ENCODE measurements at regions not wholly inside any gene's neighbourhood (a gene's known extent, or its start where the extent isn't known, plus 50 kb on each side); places are given as distances from the start of the nearest gene placed in this dataset.
"Not testable (repeated sequence)": the region's sequence is repeated elsewhere in the genome, so short reads cannot be mapped to it uniquely, and the experiment has no call there.

GRCh38 chr1:148379170-148379500 is 104.0 kb downstream of the PPIAL4G start:
- no peak overlapping the region for H3K27ac ChIP-seq (ENCODE audit: poor library complexity, severe bottlenecking)
- no peak for ATAC-seq (ENCODE audit: low read depth)
- no peaks in the 10 kb centered on the region for H3K9me3 ChIP-seq (ENCODE audit: severe bottlenecking)
- H3K4me1 ChIP-seq (ENCODE audit: insufficient read depth, poor library complexity, severe bottlenecking), result no peaks in the 10 kb centered on the region
- H3K4me3 ChIP-seq (ENCODE audit: severe bottlenecking), result no peak overlapping the region
- DNase-seq (ENCODE audit: low spot score), result no peak
- no peaks in the 10 kb centered on the region for H3K36me3 ChIP-seq (ENCODE audit: low read depth)
- H3K27me3 ChIP-seq (ENCODE audit: insufficient read depth, poor library complexity, severe bottlenecking), result no peaks in the 10 kb centered on the region
- TF ChIP-seq CTCF (IDR thresholded peaks at IDR 0.05; ENCODE audit: poor library complexity, severe bottlenecking), result no peak

DNA sequence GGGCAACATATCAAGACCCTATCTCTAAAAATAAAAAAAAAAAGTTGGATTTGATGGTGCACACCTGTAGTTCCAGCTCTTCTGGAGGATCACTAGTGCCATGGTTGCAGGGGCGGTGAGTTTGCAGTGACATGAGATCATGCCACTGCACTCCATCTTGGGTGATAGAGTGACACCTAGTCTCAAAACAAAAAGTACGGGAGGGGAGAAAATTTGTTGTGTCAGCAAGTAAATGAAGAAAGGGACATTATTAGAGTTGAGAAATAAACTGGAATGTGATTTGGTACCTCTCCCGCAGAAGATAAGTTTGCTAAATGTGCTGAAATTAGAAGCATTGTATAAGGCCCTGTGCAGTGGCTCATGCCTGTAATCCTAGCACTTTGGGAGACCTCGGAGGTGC is 105.1 kb downstream of the PPIAL4G start:
- not testable (repeated sequence) for ATAC-seq (ENCODE audit: low read depth); H3K4me3 ChIP-seq (ENCODE audit: severe bottlenecking); H3K27ac ChIP-seq (ENCODE audit: poor library complexity, severe bottlenecking); H3K27me3 ChIP-seq (ENCODE audit: insufficient read depth, poor library complexity, severe bottlenecking); DNase-seq (ENCODE audit: low spot score); H3K36me3 ChIP-seq (ENCODE audit: low read depth); H3K4me1 ChIP-seq (ENCODE audit: insufficient read depth, poor library complexity, severe bottlenecking); H3K9me3 ChIP-seq (ENCODE audit: severe bottlenecking)

- not testable (repeated sequence) for H3K36me3 ChIP-seq (ENCODE audit: low read depth); DNase-seq (ENCODE audit: low spot score); H3K27ac ChIP-seq (ENCODE audit: poor library complexity, severe bottlenecking); H3K9me3 ChIP-seq (ENCODE audit: severe bottlenecking); H3K27me3 ChIP-seq (ENCODE audit: insufficient read depth, poor library complexity, severe bottlenecking); H3K4me1 ChIP-seq (ENCODE audit: insufficient read depth, poor library complexity, severe bottlenecking); H3K4me3 ChIP-seq (ENCODE audit: severe bottlenecking); ATAC-seq (ENCODE audit: low read depth)
Observed at GRCh38 chr1:148377045-148377444, 106.1 kb downstream of the PPIAL4G start.

- Histone ChIP-seq H3K36me3 (ENCODE audit: low read depth) (no peaks in the 10 kb centered on the region), H3K27me3 (ENCODE audit: insufficient read depth, poor library complexity, severe bottlenecking) (no peaks in the 10 kb centered on the region), H3K27ac (ENCODE audit: poor library complexity, severe bottlenecking) (no peak overlapping the region), H3K4me3 (ENCODE audit: severe bottlenecking) (no peak overlapping the region), H3K9me3 (ENCODE audit: severe bottlenecking) (no peaks in the 10 kb centered on the region), H3K4me1 (ENCODE audit: insufficient read depth, poor library complexity, severe bottlenecking) (peaks cover 8% of the 10 kb centered on the region)
- no peak for DNase-seq (ENCODE audit: low spot score)
- no peak for ATAC-seq (ENCODE audit: low read depth)
- TF ChIP-seq CTCF (IDR thresholded peaks at IDR 0.05; ENCODE audit: poor library complexity, severe bottlenecking), result no peak
Observed at GRCh38 chr1:148374101-148374500, 109.0 kb downstream of the PPIAL4G start.

DNA sequence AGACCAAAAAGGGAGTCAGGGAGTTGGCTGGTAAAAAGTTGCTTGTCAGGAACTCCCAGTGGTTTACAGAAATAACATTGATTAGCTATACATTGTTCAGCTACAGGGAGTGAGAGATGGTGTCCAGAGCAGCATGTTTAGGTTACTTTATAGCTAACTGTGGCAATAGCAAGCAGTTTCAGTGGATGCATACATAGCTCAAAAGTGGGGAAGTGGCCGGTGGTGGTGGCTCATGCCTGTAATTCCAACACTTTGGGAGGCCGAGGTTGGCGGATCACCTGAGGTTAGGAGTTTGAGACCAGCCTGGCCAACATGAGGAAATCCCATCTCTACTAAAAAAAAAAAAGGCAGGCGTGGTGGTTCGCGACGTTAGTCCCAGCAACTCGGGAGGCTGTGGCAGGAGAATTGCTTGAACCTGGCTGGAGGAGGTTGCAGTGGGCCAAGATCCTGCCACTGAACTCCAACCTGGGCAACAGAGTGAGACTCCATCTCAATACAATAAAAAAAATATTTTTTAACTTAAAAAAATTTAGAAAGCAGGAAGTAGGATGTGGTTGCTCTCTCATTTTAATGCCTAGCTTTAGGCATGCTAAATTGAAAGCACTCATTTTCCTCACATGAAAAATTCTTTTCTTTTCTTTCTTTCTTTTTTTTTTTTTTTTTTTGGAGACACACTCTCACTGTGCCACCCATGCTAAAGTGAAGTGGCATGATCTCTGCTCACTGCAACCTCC is 109.7 kb downstream of the PPIAL4G start:
- Histone ChIP-seq H3K27ac (ENCODE audit: poor library complexity, severe bottlenecking) (no peak overlapping the region), H3K27me3 (ENCODE audit: insufficient read depth, poor library complexity, severe bottlenecking) (no peaks in the 10 kb centered on the region), H3K36me3 (ENCODE audit: low read depth) (no peaks in the 10 kb centered on the region), H3K4me3 (ENCODE audit: severe bottlenecking) (no peak overlapping the region), H3K9me3 (ENCODE audit: severe bottlenecking) (no peaks in the 10 kb centered on the region), H3K4me1 (ENCODE audit: insufficient read depth, poor library complexity, severe bottlenecking) (peaks cover 8% of the 10 kb centered on the region)
- no peak for DNase-seq (ENCODE audit: low spot score)
- no peak for ATAC-seq (ENCODE audit: low read depth)
- TF ChIP-seq CTCF (IDR thresholded peaks at IDR 0.05; ENCODE audit: poor library complexity, severe bottlenecking), result no peak

DNA sequence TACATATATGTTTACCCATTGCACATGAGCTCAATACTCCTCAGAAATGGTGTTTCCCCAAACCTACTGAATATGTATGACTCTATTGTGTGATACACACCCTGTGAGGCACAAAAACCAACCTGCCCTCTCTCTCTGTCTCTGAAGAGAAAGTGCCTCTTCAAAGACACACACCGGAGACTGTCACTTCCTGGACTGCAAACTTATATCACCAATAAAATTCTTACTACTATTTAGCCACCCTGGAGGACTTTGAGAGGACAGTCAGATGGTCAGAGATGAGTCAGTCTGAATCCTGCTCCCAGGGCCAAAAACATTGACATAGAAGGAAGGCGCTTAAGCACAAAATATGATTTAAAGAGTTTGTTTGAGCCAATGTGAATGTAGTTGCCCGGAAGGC is 110.4 kb downstream of the PPIAL4G start:
- Histone ChIP-seq H3K9me3 (ENCODE audit: severe bottlenecking) (no peaks in the 10 kb centered on the region), H3K4me3 (ENCODE audit: severe bottlenecking) (no peak overlapping the region), H3K36me3 (ENCODE audit: low read depth) (no peaks in the 10 kb centered on the region), H3K27me3 (ENCODE audit: insufficient read depth, poor library complexity, severe bottlenecking) (no peaks in the 10 kb centered on the region), H3K27ac (ENCODE audit: poor library complexity, severe bottlenecking) (no peak overlapping the region), H3K4me1 (ENCODE audit: insufficient read depth, poor library complexity, severe bottlenecking) (peaks cover 8% of the 10 kb centered on the region)
- DNase-seq (ENCODE audit: low spot score) (no peak), ATAC-seq (ENCODE audit: low read depth) (no peak)
- no peak for TF ChIP-seq CTCF (IDR thresholded peaks at IDR 0.05; ENCODE audit: poor library complexity, severe bottlenecking)

GRCh38 chr1:148372051-148372726 is 110.9 kb downstream of the PPIAL4G start:
- not testable (repeated sequence) for H3K27ac ChIP-seq (ENCODE audit: poor library complexity, severe bottlenecking); H3K27me3 ChIP-seq (ENCODE audit: insufficient read depth, poor library complexity, severe bottlenecking); H3K4me1 ChIP-seq (ENCODE audit: insufficient read depth, poor library complexity, severe bottlenecking); H3K9me3 ChIP-seq (ENCODE audit: severe bottlenecking); H3K4me3 ChIP-seq (ENCODE audit: severe bottlenecking); DNase-seq (ENCODE audit: low spot score); H3K36me3 ChIP-seq (ENCODE audit: low read depth); ATAC-seq (ENCODE audit: low read depth)

All from RWPE2 (cell line).